22Rv1 (cell line): ENCODE measurements at regions not wholly inside any gene's neighbourhood (a gene's known extent, or its start where the extent isn't known, plus 50 kb on each side); places are given as distances from the start of the nearest gene placed in this dataset.
A peak's percentile ranks its signal among the peaks of the same experiment; 100 is the strongest.

Source experiments
- H3K27ac ChIP-seq: fragments of 450-650 bp; 2 replicates; pipeline ENCODE4 v1.5.1; 2017
- ZFX ChIP-seq: fragments of 450-650 bp; IDR thresholded peaks from 2 replicates; pipeline ENCODE4 v1.6.1; 2017; ENCODE audit warnings: antibody characterized with exemption, borderline replicate concordance
- TF ChIP-seq, protein P1 (sequence below): fragments of 450-650 bp; IDR thresholded peaks from 2 replicates; pipeline ENCODE4 v1.5.1; 2017; ENCODE audit warnings: mild to moderate bottlenecking

DNA sequence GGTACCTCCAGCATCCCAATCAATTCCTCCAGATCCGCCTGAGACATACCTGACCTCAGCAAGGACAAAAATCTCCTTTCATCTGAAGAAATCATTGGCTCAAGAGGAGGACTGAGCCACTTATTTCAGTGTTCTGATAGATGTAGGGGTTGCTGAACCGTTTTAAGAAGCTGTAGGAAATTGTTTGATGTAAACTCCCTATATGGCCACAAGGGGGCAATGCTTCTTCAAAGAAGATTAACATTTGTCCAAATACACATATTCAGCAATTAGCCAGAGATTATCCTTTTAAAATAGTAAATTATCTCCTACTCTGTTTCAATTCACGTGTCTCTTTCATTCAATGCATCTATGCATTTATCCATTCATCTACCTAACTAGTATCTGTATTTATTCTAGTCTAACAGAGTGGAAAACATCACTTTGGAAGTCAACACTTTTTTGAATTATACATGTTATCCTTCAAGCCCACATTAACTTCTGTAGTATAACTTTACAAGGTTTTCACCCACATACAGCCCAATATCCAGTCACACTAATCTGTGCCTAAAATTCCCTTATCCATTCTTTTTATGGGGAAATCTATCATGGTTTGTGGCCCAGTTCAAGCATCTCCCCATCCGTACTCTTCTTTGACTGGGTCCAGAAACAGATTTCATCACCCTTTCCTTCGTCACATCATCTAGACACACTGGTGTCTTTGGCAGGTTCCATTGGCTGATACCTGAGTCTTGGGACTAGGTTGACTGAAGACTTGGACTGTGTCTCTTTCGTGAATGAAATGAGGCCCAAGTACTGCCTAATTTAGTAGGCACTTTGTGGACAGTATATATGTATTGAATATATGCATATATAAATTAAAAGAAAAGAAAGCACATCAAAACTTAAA lies 411.0 kb upstream of the OR4E1 start:
- TF ChIP-seq ZFX: no peak
- TF ChIP-seq, protein P1, sequence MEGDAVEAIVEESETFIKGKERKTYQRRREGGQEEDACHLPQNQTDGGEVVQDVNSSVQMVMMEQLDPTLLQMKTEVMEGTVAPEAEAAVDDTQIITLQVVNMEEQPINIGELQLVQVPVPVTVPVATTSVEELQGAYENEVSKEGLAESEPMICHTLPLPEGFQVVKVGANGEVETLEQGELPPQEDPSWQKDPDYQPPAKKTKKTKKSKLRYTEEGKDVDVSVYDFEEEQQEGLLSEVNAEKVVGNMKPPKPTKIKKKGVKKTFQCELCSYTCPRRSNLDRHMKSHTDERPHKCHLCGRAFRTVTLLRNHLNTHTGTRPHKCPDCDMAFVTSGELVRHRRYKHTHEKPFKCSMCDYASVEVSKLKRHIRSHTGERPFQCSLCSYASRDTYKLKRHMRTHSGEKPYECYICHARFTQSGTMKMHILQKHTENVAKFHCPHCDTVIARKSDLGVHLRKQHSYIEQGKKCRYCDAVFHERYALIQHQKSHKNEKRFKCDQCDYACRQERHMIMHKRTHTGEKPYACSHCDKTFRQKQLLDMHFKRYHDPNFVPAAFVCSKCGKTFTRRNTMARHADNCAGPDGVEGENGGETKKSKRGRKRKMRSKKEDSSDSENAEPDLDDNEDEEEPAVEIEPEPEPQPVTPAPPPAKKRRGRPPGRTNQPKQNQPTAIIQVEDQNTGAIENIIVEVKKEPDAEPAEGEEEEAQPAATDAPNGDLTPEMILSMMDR: peak; percentile 86
- H3K27ac ChIP-seq: no peak overlapping the region

DNA sequence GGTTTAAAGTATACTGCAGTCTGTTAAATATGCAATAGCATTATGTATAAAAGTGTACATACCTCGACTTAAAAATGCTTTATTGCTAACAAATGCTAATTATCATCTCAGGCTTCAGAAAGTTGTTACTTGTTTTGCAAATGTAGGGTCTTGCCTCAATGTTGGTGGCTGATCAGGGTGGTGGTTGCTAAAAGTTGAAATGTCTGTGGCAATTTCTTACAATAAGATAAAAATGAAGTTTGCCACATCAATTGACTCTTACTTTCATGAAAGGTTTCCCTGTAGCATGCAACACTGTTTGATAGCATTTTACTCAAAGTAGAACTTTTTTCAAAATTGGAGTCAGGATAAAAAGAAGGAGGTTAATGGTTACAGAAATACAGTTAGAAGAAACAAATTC lies 407.7 kb upstream of the OR4E1 start:
- H3K27ac ChIP-seq: no peak overlapping the region

DNA sequence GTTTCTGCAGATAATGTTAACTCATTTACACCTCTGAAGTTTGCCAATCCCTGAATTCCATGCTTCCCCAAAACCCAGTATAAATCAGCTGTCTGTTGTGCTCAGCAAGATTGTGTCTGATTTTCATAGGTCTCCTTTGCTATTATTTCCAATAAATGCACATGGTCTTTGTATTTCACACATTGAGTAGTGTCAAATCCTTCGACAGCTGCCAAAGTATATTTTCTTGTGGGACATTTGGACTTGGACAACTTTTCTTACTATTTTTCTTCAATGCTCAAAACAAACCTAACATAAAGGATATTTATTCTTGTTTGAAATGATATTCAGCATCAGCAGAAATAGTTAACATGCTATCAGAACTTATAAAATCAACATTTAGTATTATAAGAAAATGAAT lies 406.1 kb upstream of the OR4E1 start:
- no peak overlapping the region for H3K27ac ChIP-seq
- TF ChIP-seq, protein P1: no peak
- no peak for TF ChIP-seq ZFX

More for the DNA sequence above, 407.7 kb upstream of the OR4E1 start:
- no peak for TF ChIP-seq ZFX
- TF ChIP-seq, protein P1: no peak

DNA sequence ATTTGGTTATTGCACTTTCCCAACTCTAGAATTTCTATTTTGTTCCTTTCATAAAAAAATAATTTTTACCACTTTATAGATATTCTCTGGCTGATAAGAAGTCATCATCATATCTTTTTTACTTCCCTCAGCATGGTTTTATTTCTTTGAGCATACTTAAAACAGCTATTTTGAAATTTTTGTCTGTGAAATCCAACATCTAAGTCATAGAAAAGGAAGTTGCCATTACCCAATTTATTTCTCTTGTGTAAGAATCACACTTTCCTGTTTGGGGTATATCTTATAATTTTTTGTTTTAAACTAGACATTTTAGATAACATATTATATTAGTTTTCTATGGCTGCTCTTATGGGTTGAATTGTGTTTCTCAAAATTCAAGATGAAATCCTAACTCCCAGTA lies 400.2 kb upstream of the OR4E1 start:
- TF ChIP-seq, protein P1: no peak
- no peak for TF ChIP-seq ZFX
- H3K27ac ChIP-seq: no peak overlapping the region

DNA sequence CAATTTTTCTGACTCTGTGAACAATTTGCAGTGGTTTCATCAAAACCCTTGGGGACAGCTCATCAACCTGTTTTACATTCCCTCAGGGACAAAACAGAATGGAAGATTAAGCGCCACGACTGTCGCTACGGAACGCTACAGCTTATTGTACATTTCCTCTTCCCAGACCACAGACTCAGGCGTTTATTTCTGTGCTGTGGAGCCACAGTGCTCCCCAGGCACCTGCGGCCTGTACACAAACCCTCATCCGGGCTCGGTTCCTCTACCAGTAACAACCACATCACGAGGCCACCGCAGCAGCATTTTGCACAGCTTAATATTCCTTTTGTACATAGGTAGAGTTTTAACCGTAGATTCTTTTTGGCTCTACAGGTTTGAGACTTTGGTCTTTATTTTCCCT lies 397.4 kb upstream of the OR4E1 start:
- no peak overlapping the region for H3K27ac ChIP-seq

DNA sequence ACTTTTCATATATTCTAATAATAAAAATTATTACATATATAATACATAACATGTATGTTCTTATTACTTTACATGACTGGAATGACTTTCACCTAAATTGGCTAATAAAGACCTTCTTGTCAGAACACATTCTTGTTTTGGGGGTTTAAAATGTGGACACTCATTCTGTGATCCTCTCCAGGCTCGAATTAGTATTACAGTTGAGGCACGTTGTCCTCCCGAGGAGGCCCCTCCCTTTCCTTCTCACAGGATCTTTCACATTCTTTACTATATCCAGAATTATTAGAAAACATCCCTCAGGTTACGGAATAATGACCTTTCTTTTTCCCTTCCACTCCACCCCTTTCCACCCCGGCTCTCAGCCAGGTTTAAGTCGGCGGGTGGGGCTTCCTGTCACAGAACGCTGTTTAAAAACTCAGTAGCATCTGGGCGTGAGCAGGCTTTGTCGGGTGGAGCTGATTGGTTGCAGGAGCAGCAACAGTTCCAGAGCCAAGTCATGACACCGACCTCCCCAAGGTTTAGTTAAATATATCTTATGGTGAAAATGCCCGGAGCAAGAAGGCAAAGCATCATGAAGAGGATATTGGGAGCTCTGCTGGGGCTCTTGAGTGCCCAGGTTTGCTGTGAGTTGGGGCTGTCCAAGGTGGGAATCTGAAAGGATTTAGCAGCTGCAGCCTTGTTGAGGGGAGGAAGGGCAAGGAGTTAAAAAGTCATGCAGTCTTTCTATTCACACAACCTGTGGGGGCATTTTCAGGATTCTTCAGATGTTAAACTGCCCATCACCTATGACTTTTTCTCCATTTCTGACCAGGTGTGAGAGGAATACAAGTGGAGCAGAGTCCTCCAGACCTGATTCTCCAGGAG lies 396.7 kb upstream of the OR4E1 start:
- TF ChIP-seq, protein P1: no peak
- TF ChIP-seq ZFX: no peak
- no peak overlapping the region for H3K27ac ChIP-seq

More for the DNA sequence above, 397.4 kb upstream of the OR4E1 start:
- TF ChIP-seq ZFX: no peak
- TF ChIP-seq, protein P1: no peak

DNA sequence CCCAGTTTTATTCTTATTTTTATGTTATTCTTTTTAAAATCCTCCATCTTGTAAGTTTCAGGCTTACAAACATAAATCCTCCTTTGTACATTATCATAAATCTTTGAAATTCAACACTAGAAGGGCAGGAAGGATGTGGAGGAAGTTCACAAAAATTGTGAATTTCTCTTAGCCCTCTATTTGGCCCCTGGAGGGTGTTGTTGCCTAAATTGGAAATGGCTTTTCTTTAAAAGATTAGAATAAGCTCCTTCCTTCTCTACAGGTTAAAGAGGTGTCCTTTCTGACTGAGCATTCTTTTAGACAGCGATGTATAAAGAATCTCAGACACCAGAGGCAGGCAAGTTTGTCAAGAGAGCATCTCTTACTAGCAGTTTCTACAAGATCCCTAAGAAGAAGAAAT lies 391.7 kb upstream of the OR4E1 start:
- no peak overlapping the region for H3K27ac ChIP-seq
- no peak for TF ChIP-seq ZFX
- TF ChIP-seq, protein P1: no peak
